ENCODE measurements at regions not wholly inside any gene's neighbourhood (a gene's known extent, or its start where the extent isn't known, plus 50 kb on each side); places are given as distances from the start of the nearest gene placed in this dataset.

DNA sequence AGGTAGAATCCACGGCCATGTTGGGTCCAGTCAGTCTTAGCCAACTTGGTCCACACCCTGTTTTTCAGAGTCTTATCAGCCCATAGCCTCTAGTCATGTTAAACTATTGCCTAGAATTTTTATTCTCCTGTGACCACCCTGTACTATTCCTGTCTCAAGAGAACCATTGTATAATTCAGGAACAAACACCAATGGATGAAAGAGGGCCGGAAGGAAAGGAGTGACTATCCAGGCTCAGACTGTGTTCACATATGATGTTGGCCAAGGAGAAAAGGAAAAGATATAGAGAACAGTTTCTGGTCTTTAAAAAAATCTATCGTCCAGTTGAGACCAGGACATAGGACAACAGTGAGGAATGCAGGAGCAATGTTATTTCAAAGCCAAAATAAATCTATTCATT is 82.9 kb upstream of the SETBP1 start:
- Histone ChIP-seq H3K4me1 (ENCODE audit: insufficient read depth) (peaks cover 52% of the 10 kb centered on the region), H3K9ac (no peak overlapping the region), H3K4me3 (no peak overlapping the region), H3K9me3 (ENCODE audit: low read depth) (no peaks in the 10 kb centered on the region), H3K27me3 (replicated peaks; ENCODE audit: insufficient read depth) (no peaks in the 10 kb centered on the region), H2AFZ (no peak overlapping the region), H3K9me2 (ENCODE audit: insufficient read depth) (no peaks in the 10 kb centered on the region; the same call in 1 of the 2 replicates), H3K4me2 (ENCODE audit: unreplicated experiment) (no peak overlapping the region), H3K27ac (no peak overlapping the region), H3K79me2 (ENCODE audit: insufficient read depth) (no peaks in the 10 kb centered on the region), H4K20me1 (ENCODE audit: insufficient read depth) (no peaks in the 10 kb centered on the region), H3K36me3 (ENCODE audit: low read depth) (no peaks in the 10 kb centered on the region), H3F3A (ENCODE audit: insufficient read depth) (peaks cover 51% of the 10 kb centered on the region)
- no peak for DNase-seq
- TF ChIP-seq EZH2 (IDR thresholded peaks at IDR 0.05; ENCODE audit: insufficient read depth, poor library complexity, severe bottlenecking) = no peak
- no peak for TF ChIP-seq EZH2phosphoT487 (IDR thresholded peaks at IDR 0.05; ENCODE audit: insufficient read depth, low read depth)
- 75 to 83% methylated on average over 3 of the region's 3 CpGs for WGBS, 2 experiments (ENCODE audit: low coverage in 1 of 2, low lambda C conversion rate in 2 of 2, missing lambda C conversion rate in 2 of 2)
- in situ Hi-C loops (cut with MboI) = no loop called here

DNA sequence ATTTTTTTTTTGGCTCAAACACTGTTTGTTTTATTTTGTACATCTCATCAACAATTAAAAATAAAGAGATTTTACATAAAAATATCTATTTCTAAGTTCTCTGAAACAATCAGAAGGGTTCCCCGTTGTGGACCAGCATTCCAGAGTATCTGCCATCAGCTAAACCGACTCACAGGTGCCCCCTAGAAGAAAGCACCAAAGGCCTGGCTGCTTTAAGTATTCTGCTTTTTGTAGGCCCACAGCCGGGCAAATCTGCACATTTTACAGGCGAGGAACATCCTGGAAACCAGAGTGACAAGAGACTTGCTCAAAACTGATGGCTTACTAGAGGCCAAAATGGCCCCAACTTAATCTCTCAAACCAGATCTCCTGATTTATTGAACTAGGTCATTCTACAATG is 82.2 kb upstream of the SETBP1 start:
- Histone ChIP-seq H3K9ac (no peak overlapping the region), H2AFZ (no peak overlapping the region), H3F3A (ENCODE audit: insufficient read depth) (peaks cover 54% of the 10 kb centered on the region), H3K27ac (no peak overlapping the region), H3K9me2 (ENCODE audit: insufficient read depth) (no peaks in the 10 kb centered on the region; the same call in 1 of the 2 replicates), H3K79me2 (ENCODE audit: insufficient read depth) (no peaks in the 10 kb centered on the region), H3K4me2 (ENCODE audit: unreplicated experiment) (no peak overlapping the region), H3K27me3 (replicated peaks; ENCODE audit: insufficient read depth) (no peaks in the 10 kb centered on the region), H3K9me3 (ENCODE audit: low read depth) (no peaks in the 10 kb centered on the region), H3K4me1 (ENCODE audit: insufficient read depth) (peaks cover 53% of the 10 kb centered on the region), H4K20me1 (ENCODE audit: insufficient read depth) (no peaks in the 10 kb centered on the region), H3K36me3 (ENCODE audit: low read depth) (no peaks in the 10 kb centered on the region), H3K4me3 (no peak overlapping the region)
- in situ Hi-C loops (cut with MboI) = no loop called here
- 96 to 99% methylated on average over 4 of the region's 4 CpGs for WGBS, 2 experiments (ENCODE audit: low coverage in 1 of 2, low lambda C conversion rate in 2 of 2, missing lambda C conversion rate in 2 of 2)
- DNase-seq = no peak
- no peak for TF ChIP-seq EZH2 (IDR thresholded peaks at IDR 0.05; ENCODE audit: insufficient read depth, poor library complexity, severe bottlenecking)
- no peak for TF ChIP-seq EZH2phosphoT487 (IDR thresholded peaks at IDR 0.05; ENCODE audit: insufficient read depth, low read depth)

DNA sequence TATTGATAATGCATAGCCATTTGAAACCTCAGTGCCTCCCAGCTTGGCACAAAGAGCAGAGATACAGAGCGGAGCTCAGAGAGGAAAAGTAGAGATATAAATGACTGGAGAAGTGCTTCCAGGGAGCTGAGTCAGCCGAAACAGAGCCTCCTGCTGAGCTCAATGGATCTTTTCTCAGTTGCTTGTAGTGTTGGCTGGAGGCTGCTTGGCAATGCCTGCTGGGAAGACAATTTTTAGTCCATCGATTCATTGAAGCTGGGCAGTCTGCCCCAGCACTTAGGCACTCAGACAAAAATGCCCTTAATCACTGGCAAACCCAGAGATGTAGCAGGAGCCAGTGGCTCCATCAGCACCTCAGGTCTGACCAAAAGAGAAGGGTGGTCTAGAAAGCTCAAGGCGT is 81.3 kb upstream of the SETBP1 start:
- Histone ChIP-seq H3K36me3 (ENCODE audit: low read depth) (no peaks in the 10 kb centered on the region), H4K20me1 (ENCODE audit: insufficient read depth) (no peaks in the 10 kb centered on the region), H3K9me3 (ENCODE audit: low read depth) (no peaks in the 10 kb centered on the region), H3K27me3 (replicated peaks; ENCODE audit: insufficient read depth) (no peaks in the 10 kb centered on the region), H3K9me2 (ENCODE audit: insufficient read depth) (no peaks in the 10 kb centered on the region), H3K27ac (peak overlapping the region; percentile 24), H3F3A (ENCODE audit: insufficient read depth) (peaks cover 54% of the 10 kb centered on the region), H3K4me1 (ENCODE audit: insufficient read depth) (peaks cover 52% of the 10 kb centered on the region), H3K79me2 (ENCODE audit: insufficient read depth) (no peaks in the 10 kb centered on the region), H3K4me3 (no peak overlapping the region), H3K4me2 (ENCODE audit: unreplicated experiment) (peak overlapping the region; percentile 57), H3K9ac (no peak overlapping the region), H2AFZ (peak overlapping the region; percentile 45; the same call in 1 of the 2 replicates)
- TF ChIP-seq EZH2phosphoT487 (IDR thresholded peaks at IDR 0.05; ENCODE audit: insufficient read depth, low read depth) = no peak
- TF ChIP-seq EZH2 (IDR thresholded peaks at IDR 0.05; ENCODE audit: insufficient read depth, poor library complexity, severe bottlenecking) = no peak
- DNase-seq = peak; percentile 88
- WGBS, 2 experiments (ENCODE audit: low coverage in 1 of 2, low lambda C conversion rate in 2 of 2, missing lambda C conversion rate in 2 of 2) = 10% methylated on average over 4 of the region's 4 CpGs
- in situ Hi-C loops (cut with MboI) = no loop called here

DNA sequence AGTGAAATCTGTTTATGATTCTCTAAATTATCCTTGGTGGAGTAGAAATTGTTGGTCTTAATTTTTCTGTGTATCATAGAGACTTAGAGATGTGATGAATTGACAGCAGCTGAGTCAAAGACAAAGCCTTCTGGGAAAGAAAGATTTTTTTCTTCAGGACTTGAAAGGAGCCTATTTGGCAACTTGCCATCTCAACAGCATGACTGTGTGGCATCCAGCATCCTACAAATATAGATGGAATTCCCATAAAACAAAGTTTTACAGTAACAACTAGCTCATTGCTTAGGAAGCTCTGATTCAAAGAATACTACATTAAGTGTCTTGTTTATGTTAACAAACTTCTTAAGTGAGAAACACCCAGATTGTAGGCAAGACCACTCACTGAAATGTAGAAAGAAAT is 79.2 kb upstream of the SETBP1 start:
- H2AFZ ChIP-seq = no peak overlapping the region
- TF ChIP-seq EZH2 (IDR thresholded peaks at IDR 0.05; ENCODE audit: insufficient read depth, poor library complexity, severe bottlenecking) (no peak), EZH2phosphoT487 (IDR thresholded peaks at IDR 0.05; ENCODE audit: insufficient read depth, low read depth) (no peak)
- H4K20me1 ChIP-seq (ENCODE audit: insufficient read depth) = no peaks in the 10 kb centered on the region
- peak overlapping the region; percentile 62 for H3K27ac ChIP-seq
- in situ Hi-C loops (cut with MboI) = no loop called here
- DNase-seq = peak; percentile 92
- H3K9me3 ChIP-seq (ENCODE audit: low read depth) = no peaks in the 10 kb centered on the region
- H3K4me1 ChIP-seq (ENCODE audit: insufficient read depth) = peaks cover 38% of the 10 kb centered on the region
- no peak overlapping the region for H3K4me3 ChIP-seq
- H3K9me2 ChIP-seq (ENCODE audit: insufficient read depth) = 0 out of 2 replicates have a peak, but pooled peaks cover 3% of the 10 kb centered on the region
- no peaks in the 10 kb centered on the region for H3K27me3 ChIP-seq (replicated peaks; ENCODE audit: insufficient read depth)
- peak overlapping the region; percentile 17; the same call in 1 of the 2 replicates for H3K9ac ChIP-seq
- H3K36me3 ChIP-seq (ENCODE audit: low read depth) = no peaks in the 10 kb centered on the region
- peak overlapping the region; percentile 61 for H3K4me2 ChIP-seq (ENCODE audit: unreplicated experiment)
- no peaks in the 10 kb centered on the region for H3K79me2 ChIP-seq (ENCODE audit: insufficient read depth)
- peaks cover 42% of the 10 kb centered on the region for H3F3A ChIP-seq (ENCODE audit: insufficient read depth)

DNA sequence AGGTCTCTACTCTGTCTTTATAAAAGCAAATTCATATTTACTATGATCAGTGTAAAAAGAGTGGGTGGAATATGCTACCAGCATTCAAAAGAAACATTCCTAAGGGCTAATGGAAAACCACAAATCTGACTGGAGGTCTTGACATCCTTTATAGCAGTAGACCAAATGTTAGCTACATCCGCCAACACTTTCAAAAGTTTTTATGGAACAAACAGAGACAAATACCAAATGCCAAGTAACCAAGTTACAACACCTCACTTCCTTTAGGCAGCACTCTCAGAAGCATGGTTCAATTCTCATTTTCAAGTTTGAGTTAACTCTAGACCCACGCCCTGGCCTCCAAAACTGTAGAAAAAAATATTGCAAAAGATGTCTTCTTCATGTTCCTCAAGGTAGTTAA is 78.3 kb upstream of the SETBP1 start:
- Histone ChIP-seq H3K27ac (peak overlapping the region; percentile 62), H3K79me2 (ENCODE audit: insufficient read depth) (no peaks in the 10 kb centered on the region), H3K4me2 (ENCODE audit: unreplicated experiment) (peak overlapping the region; percentile 61), H2AFZ (no peak overlapping the region), H3K36me3 (ENCODE audit: low read depth) (no peaks in the 10 kb centered on the region), H4K20me1 (ENCODE audit: insufficient read depth) (no peaks in the 10 kb centered on the region), H3K27me3 (replicated peaks; ENCODE audit: insufficient read depth) (no peaks in the 10 kb centered on the region), H3K4me1 (ENCODE audit: insufficient read depth) (peaks cover 38% of the 10 kb centered on the region), H3K9me2 (ENCODE audit: insufficient read depth) (0 out of 2 replicates have a peak, but pooled peaks cover 3% of the 10 kb centered on the region), H3F3A (ENCODE audit: insufficient read depth) (peaks cover 42% of the 10 kb centered on the region), H3K9ac (0 out of 2 replicates have a peak overlapping the region, but pooled peaks have one; percentile 17), H3K4me3 (no peak overlapping the region), H3K9me3 (ENCODE audit: low read depth) (no peaks in the 10 kb centered on the region)
- TF ChIP-seq EZH2 (IDR thresholded peaks at IDR 0.05; ENCODE audit: insufficient read depth, poor library complexity, severe bottlenecking) (no peak), EZH2phosphoT487 (IDR thresholded peaks at IDR 0.05; ENCODE audit: insufficient read depth, low read depth) (no peak)
- DNase-seq = peak; percentile 55
- in situ Hi-C loops (cut with MboI) = no loop called here
- 75 to 79% methylated on average over 2 of the region's 2 CpGs for WGBS, 2 experiments (ENCODE audit: low coverage in 1 of 2, low lambda C conversion rate in 2 of 2, missing lambda C conversion rate in 2 of 2)
